ENCODE measurements at regions not wholly inside any gene's neighbourhood (a gene's known extent, or its start where the extent isn't known, plus 50 kb on each side); places are given as distances from the start of the nearest gene placed in this dataset.

DNA sequence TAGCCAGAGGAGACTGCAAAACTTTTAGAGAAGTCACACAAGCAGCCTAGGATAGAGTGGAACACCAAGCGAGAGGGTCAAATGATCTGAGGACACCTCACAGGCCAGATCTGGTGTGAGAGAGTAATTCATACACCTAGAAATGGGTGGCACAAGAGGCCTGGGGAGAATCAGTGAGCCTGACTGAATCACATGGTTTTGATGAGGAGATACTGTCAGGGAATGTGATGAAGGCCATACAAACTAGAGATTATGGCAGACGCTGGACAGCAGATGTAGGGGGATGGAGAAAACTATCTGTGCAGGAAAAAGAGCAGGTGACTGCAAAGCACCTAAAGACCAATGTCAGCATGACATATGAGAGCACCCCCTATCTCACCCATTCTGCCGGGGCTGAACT, 105.0 kb upstream of the TTC14 start:
- ATAC-seq (no peak), DNase-seq (ENCODE audit: low read depth in 1 of 2, low spot score in 1 of 2) (no peak), FAIRE-seq (no peak)
- Histone ChIP-seq H3K4me3 (no peak overlapping the region), H3K9me3 (no peaks in the 10 kb centered on the region), H3K4me1 (no peaks in the 10 kb centered on the region), H3K27ac (no peak overlapping the region), H3K4me2 (no peak overlapping the region)
- CTCF ChIA-PET: no interaction called here
- POLR2A ChIA-PET: no interaction called here
- 29% methylated on average over 3 of the region's 3 CpGs for WGBS (ENCODE audit: missing lambda C conversion rate)
- TF ChIP-seq HOXB5 (CRISPR knock-in tag; IDR thresholded peaks at IDR 0.05): no peak
- TF ChIP-seq, protein P1, sequence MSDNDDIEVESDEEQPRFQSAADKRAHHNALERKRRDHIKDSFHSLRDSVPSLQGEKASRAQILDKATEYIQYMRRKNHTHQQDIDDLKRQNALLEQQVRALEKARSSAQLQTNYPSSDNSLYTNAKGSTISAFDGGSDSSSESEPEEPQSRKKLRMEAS (IDR thresholded peaks at IDR 0.05): no peak
- no peak for TF ChIP-seq BHLHE40 (IDR thresholded peaks at IDR 0.05; ENCODE audit: low read depth, low read length)
- TF ChIP-seq TP53 (CRISPR knock-in tag; IDR thresholded peaks at IDR 0.05): no peak
- TF ChIP-seq, protein P2, sequence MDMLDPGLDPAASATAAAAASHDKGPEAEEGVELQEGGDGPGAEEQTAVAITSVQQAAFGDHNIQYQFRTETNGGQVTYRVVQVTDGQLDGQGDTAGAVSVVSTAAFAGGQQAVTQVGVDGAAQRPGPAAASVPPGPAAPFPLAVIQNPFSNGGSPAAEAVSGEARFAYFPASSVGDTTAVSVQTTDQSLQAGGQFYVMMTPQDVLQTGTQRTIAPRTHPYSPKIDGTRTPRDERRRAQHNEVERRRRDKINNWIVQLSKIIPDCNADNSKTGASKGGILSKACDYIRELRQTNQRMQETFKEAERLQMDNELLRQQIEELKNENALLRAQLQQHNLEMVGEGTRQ (IDR thresholded peaks at IDR 0.05): no peak
- no peak for TF ChIP-seq FOXS1 (CRISPR knock-in tag; IDR thresholded peaks at IDR 0.05)
- no peak for TF ChIP-seq PHF8 (IDR thresholded peaks at IDR 0.05; ENCODE audit: borderline replicate concordance, low read depth)
- TF ChIP-seq, protein P3, sequence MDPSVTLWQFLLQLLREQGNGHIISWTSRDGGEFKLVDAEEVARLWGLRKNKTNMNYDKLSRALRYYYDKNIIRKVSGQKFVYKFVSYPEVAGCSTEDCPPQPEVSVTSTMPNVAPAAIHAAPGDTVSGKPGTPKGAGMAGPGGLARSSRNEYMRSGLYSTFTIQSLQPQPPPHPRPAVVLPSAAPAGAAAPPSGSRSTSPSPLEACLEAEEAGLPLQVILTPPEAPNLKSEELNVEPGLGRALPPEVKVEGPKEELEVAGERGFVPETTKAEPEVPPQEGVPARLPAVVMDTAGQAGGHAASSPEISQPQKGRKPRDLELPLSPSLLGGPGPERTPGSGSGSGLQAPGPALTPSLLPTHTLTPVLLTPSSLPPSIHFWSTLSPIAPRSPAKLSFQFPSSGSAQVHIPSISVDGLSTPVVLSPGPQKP (IDR thresholded peaks at IDR 0.05; ENCODE audit: low read depth, low read length): no peak
- TF ChIP-seq EP300 (IDR thresholded peaks at IDR 0.05): no peak
- no peak for TF ChIP-seq HMGXB4 (CRISPR knock-in tag; IDR thresholded peaks at IDR 0.05; ENCODE audit: borderline replicate concordance)
- TF ChIP-seq CHD4 (IDR thresholded peaks at IDR 0.05; ENCODE audit: borderline replicate concordance): no peak
- no peak for TF ChIP-seq ZFP36 (IDR thresholded peaks at IDR 0.05; ENCODE audit: borderline replicate concordance, partially characterized antibody)
- TF ChIP-seq RCOR1 (IDR thresholded peaks at IDR 0.05; ENCODE audit: low read depth, low read length): no peak
- TF ChIP-seq, protein P4, sequence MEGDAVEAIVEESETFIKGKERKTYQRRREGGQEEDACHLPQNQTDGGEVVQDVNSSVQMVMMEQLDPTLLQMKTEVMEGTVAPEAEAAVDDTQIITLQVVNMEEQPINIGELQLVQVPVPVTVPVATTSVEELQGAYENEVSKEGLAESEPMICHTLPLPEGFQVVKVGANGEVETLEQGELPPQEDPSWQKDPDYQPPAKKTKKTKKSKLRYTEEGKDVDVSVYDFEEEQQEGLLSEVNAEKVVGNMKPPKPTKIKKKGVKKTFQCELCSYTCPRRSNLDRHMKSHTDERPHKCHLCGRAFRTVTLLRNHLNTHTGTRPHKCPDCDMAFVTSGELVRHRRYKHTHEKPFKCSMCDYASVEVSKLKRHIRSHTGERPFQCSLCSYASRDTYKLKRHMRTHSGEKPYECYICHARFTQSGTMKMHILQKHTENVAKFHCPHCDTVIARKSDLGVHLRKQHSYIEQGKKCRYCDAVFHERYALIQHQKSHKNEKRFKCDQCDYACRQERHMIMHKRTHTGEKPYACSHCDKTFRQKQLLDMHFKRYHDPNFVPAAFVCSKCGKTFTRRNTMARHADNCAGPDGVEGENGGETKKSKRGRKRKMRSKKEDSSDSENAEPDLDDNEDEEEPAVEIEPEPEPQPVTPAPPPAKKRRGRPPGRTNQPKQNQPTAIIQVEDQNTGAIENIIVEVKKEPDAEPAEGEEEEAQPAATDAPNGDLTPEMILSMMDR (IDR thresholded peaks at IDR 0.05): no peak
- no peak for TF ChIP-seq NFE2L2 (conservative IDR thresholded peaks at IDR 0.05; ENCODE audit: low read length)
- no peak for TF ChIP-seq MYC (IDR thresholded peaks at IDR 0.05; ENCODE audit: borderline replicate concordance, low read length)

GRCh38 chr3:180516368-180516767, 85.6 kb upstream of the TTC14 start:
- Histone ChIP-seq H3K4me2 (no peak overlapping the region), H3K9me3 (no peaks in the 10 kb centered on the region), H3K4me3 (no peak overlapping the region), H3K4me1 (no peaks in the 10 kb centered on the region), H3K27ac (no peak overlapping the region)
- FAIRE-seq: no peak
- no peak for DNase-seq (ENCODE audit: low read depth in 1 of 2, low spot score in 1 of 2)
- ATAC-seq: no peak
- 8% methylated on average over 2 of the region's 2 CpGs for WGBS (ENCODE audit: missing lambda C conversion rate)
- ChIA-PET CTCF (no interaction called here), POLR2A (no interaction called here)
- TF ChIP-seq ZNF302 (CRISPR knock-in tag; IDR thresholded peaks at IDR 0.05) (no peak), HES2 (IDR thresholded peaks at IDR 0.05) (no peak), NR3C1 (IDR thresholded peaks at IDR 0.05) (no peak), MAZ (IDR thresholded peaks at IDR 0.05; ENCODE audit: borderline replicate concordance, low read depth, low read length) (no peak), RFX5 (IDR thresholded peaks at IDR 0.05) (no peak), TP53 (CRISPR knock-in tag; IDR thresholded peaks at IDR 0.05) (no peak), JUNB (IDR thresholded peaks at IDR 0.05) (no peak), RARB (CRISPR knock-in tag; IDR thresholded peaks at IDR 0.05) (no peak), MYC (IDR thresholded peaks at IDR 0.05; ENCODE audit: borderline replicate concordance, low read length) (no peak), HMGXB4 (CRISPR knock-in tag; IDR thresholded peaks at IDR 0.05; ENCODE audit: borderline replicate concordance) (no peak), FOSB (CRISPR knock-in tag; IDR thresholded peaks at IDR 0.05) (no peak), CBX8 (IDR thresholded peaks at IDR 0.05) (no peak), HOXB5 (CRISPR knock-in tag; IDR thresholded peaks at IDR 0.05) (no peak), EP300 (IDR thresholded peaks at IDR 0.05) (no peak), CEBPB (IDR thresholded peaks at IDR 0.05) (no peak), PHF8 (IDR thresholded peaks at IDR 0.05; ENCODE audit: borderline replicate concordance, low read depth) (no peak)
- TF ChIP-seq, protein P3 (IDR thresholded peaks at IDR 0.05; ENCODE audit: low read depth, low read length): no peak
